Spleen (tissue), 7 donors: ENCODE measurements at regions not wholly inside any gene's neighbourhood (a gene's known extent, or its start where the extent isn't known, plus 50 kb on each side); places are given as distances from the start of the nearest gene placed in this dataset.

Experiments used
- POLR2A ChIP-seq, 3 donors: fragments of 450-650 bp; IDR thresholded peaks; one replicate each; pipeline ENCODE4 v1.5.1; 2017; ENCODE audit warnings: antibody characterized with exemption in 3 of 3, mild to moderate bottlenecking in 1 of 3
- POLR2AphosphoS5 ChIP-seq, 3 donors: sonication (generic); formaldehyde crosslinking; IDR thresholded peaks; one replicate each; pipeline ENCODE4 v1.5.1; 2017; ENCODE audit warnings: antibody characterized with exemption in 3 of 3
- TF ChIP-seq, protein P1 (sequence below), 11 experiments: fragments of 200-600 bp in 7 of 11; fragments of 450-650 bp in 4 of 11; sonication (generic) in 4 of 11; IDR thresholded peaks in 8 of 11; conservative IDR thresholded peaks in 3 of 11; 1 replicate in 7 of 11; 2 replicates in 4 of 11; pipeline versions ENCODE4 v1.4.0 to v1.8.0; 2016 to 2021; ENCODE audit warnings: antibody characterized with exemption in 11 of 11, inconsistent platforms in 4 of 11, mild to moderate bottlenecking in 1 of 11
- donor health status: DM: no; HTN: no; CAD: no; lungs with moderate emphysema.
- donor health status: DM: no; HTN: no; CAD: no.
- donor health status: DM: no; HTN: no; CAD: no.

- TF ChIP-seq, protein P1, sequence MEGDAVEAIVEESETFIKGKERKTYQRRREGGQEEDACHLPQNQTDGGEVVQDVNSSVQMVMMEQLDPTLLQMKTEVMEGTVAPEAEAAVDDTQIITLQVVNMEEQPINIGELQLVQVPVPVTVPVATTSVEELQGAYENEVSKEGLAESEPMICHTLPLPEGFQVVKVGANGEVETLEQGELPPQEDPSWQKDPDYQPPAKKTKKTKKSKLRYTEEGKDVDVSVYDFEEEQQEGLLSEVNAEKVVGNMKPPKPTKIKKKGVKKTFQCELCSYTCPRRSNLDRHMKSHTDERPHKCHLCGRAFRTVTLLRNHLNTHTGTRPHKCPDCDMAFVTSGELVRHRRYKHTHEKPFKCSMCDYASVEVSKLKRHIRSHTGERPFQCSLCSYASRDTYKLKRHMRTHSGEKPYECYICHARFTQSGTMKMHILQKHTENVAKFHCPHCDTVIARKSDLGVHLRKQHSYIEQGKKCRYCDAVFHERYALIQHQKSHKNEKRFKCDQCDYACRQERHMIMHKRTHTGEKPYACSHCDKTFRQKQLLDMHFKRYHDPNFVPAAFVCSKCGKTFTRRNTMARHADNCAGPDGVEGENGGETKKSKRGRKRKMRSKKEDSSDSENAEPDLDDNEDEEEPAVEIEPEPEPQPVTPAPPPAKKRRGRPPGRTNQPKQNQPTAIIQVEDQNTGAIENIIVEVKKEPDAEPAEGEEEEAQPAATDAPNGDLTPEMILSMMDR (IDR thresholded peaks at IDR 0.05 in 8 of 11, conservative IDR thresholded peaks at IDR 0.05 in 3 of 11), result no peak
- TF ChIP-seq POLR2AphosphoS5 (IDR thresholded peaks at IDR 0.05) (no peak), POLR2A (IDR thresholded peaks at IDR 0.05) (no peak)
These were observed 142.1 kb upstream of the PTPRZ1 start for GRCh38 chr7:121730869-121731268.
